Neural cell (in vitro differentiated cells): ENCODE measurements at regions not wholly inside any gene's neighbourhood (a gene's known extent, or its start where the extent isn't known, plus 50 kb on each side); places are given as distances from the start of the nearest gene placed in this dataset.

Experiments used
- H2AFZ ChIP-seq: fragments of 200-600, 300-800 bp; sonication (generic), shearing (Covaris generic); 2 replicates; pipeline ENCODE4 v1.6.0; 2014; ENCODE audit warnings: low read depth, mild to moderate bottlenecking, antibody characterized with exemption, low read length, moderate library complexity
- H3F3A ChIP-seq: fragments of 200-600 bp; shearing (Covaris generic); 2 replicates; pipeline ENCODE4 v1.6.1; 2016; ENCODE audit warnings: mild to moderate bottlenecking, moderate library complexity, mixed read lengths, antibody characterized with exemption, low read length; ENCODE audit not compliant: insufficient read depth, poor library complexity, severe bottlenecking
- H3K27ac ChIP-seq: fragments of 200-600, 300-800 bp; sonication (generic), shearing (Covaris generic); 2 replicates; pipeline ENCODE4 v1.5.1; 2014; ENCODE audit warnings: mild to moderate bottlenecking, low read length, moderate library complexity
- H3K27me3 ChIP-seq: fragments of 300-800, 200-600 bp; sonication (generic), shearing (Covaris generic); 2 replicates; pipeline ENCODE4 v1.6.0; 2014; ENCODE audit warnings: mild to moderate bottlenecking, low read depth, low read length, moderate library complexity; ENCODE audit not compliant: insufficient read depth
- H3K36me3 ChIP-seq: fragments of 300-800, 200-600 bp; sonication (generic), shearing (Covaris generic); 2 replicates; pipeline ENCODE4 v1.5.1; 2014; ENCODE audit warnings: mild to moderate bottlenecking, antibody characterized with exemption, low read length, moderate library complexity; ENCODE audit not compliant: insufficient read depth
- H3K4me2 ChIP-seq: fragments of 300-800, 200-600 bp; sonication (generic), shearing (Covaris generic); 2 replicates; pipeline ENCODE4 v1.6.0; 2014; ENCODE audit warnings: mild to moderate bottlenecking, low read length
- H3K4me3 ChIP-seq: fragments of 300-800, 200-600 bp; sonication (generic), shearing (Covaris generic); 2 replicates; pipeline ENCODE4 v1.5.1; 2014; ENCODE audit warnings: mild to moderate bottlenecking, low read length, moderate library complexity
- H3K79me2 ChIP-seq: fragments of 200-600 bp; shearing (Covaris generic); replicated peaks from 2 replicates; pipeline ENCODE4 v1.6.0; 2014; ENCODE audit warnings: mild to moderate bottlenecking, low read length, moderate library complexity; ENCODE audit not compliant: insufficient read depth
- H3K9ac ChIP-seq: fragments of 300-800, 200-600 bp; sonication (generic), shearing (Covaris generic); 2 replicates; pipeline ENCODE4 v1.6.1; 2016; ENCODE audit warnings: mild to moderate bottlenecking, low read length, mixed read lengths
- H3K9me2 ChIP-seq: fragments of 200-600 bp; shearing (Covaris generic); 2 replicates; pipeline ENCODE4 v1.6.1; 2016; ENCODE audit warnings: mild to moderate bottlenecking, low read length, mixed read lengths; ENCODE audit not compliant: insufficient read depth
- H3K9me3 ChIP-seq: fragments of 200-600, 300-800 bp; sonication (generic), shearing (Covaris generic); 2 replicates; pipeline ENCODE4 v1.6.1; 2016; ENCODE audit warnings: mild to moderate bottlenecking, mixed run types, low read length, moderate library complexity, mixed read lengths
- H4K20me1 ChIP-seq: fragments of 200-600 bp; shearing (Covaris generic); 2 replicates; pipeline ENCODE4 v1.6.1; 2016; ENCODE audit warnings: mild to moderate bottlenecking, mixed run types; ENCODE audit not compliant: insufficient read depth
- EP300 ChIP-seq: fragments of 450-650 bp; conservative IDR thresholded peaks from 2 replicates; pipeline ENCODE4 v1.6.1; 2014; ENCODE audit warnings: antibody characterized with exemption, mild to moderate bottlenecking, moderate library complexity; ENCODE audit not compliant: poor library complexity, severe bottlenecking
- EZH2 ChIP-seq: fragments of 200-600, 300-800 bp; shearing (Covaris generic), sonication (generic); IDR thresholded peaks from 2 replicates; pipeline ENCODE4 v1.6.1; 2014; ENCODE audit warnings: antibody characterized with exemption, low read length, borderline replicate concordance, mild to moderate bottlenecking; ENCODE audit not compliant: insufficient read depth, poor library complexity, severe bottlenecking
- MXI1 ChIP-seq: fragments of 450-650 bp; conservative IDR thresholded peaks from 2 replicates; pipeline ENCODE4 v1.6.1; 2014; ENCODE audit warnings: antibody characterized with exemption, mild to moderate bottlenecking; ENCODE audit not compliant: poor library complexity, severe bottlenecking
- POLR2AphosphoS5 ChIP-seq: IDR thresholded peaks from 2 replicates; pipeline ENCODE4 v1.6.1; 2012
- RAD21 ChIP-seq: fragments of 450-650 bp; conservative IDR thresholded peaks from 2 replicates; pipeline ENCODE4 v1.6.1; 2014; ENCODE audit warnings: antibody characterized with exemption, mild to moderate bottlenecking, moderate library complexity
- SMC3 ChIP-seq: fragments of 450-650 bp; conservative IDR thresholded peaks from 2 replicates; pipeline ENCODE4 v1.6.1; 2014; ENCODE audit warnings: antibody characterized with exemption, mild to moderate bottlenecking, moderate library complexity; ENCODE audit not compliant: poor library complexity
- TAF1 ChIP-seq: IDR thresholded peaks from 2 replicates; pipeline ENCODE4 v1.6.1; 2012; ENCODE audit warnings: low read depth
- TF ChIP-seq, protein P1 (sequence below): fragments of 450-650 bp; IDR thresholded peaks from 2 replicates; pipeline ENCODE4 v1.5.1; 2014; ENCODE audit warnings: antibody characterized with exemption, mild to moderate bottlenecking, moderate library complexity; ENCODE audit not compliant: poor library complexity, severe bottlenecking
- TF ChIP-seq, protein P2 (sequence below): IDR thresholded peaks from 2 replicates; pipeline ENCODE4 v1.6.1; 2012; ENCODE audit warnings: borderline replicate concordance

DNA sequence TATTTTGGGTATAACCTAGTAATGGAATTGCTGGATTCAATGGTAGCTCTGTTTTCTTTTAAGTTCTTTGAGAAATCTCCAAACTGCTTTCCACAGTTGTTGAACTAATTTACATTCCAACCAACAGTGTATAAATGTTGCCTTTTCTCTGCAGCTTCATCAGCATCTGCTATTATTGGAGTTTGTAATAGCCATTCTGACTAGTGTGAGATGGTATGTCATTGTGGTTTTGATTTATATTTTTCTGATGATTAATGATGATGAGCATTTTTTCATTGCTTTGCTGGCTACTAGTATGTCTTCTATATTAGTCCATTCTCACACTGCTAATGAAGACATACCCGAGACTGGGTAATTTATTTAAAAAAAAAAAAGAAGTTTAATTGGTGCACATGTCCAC, 248.6 kb upstream of the MAGI2 start (continued):
- TF ChIP-seq, protein P1, sequence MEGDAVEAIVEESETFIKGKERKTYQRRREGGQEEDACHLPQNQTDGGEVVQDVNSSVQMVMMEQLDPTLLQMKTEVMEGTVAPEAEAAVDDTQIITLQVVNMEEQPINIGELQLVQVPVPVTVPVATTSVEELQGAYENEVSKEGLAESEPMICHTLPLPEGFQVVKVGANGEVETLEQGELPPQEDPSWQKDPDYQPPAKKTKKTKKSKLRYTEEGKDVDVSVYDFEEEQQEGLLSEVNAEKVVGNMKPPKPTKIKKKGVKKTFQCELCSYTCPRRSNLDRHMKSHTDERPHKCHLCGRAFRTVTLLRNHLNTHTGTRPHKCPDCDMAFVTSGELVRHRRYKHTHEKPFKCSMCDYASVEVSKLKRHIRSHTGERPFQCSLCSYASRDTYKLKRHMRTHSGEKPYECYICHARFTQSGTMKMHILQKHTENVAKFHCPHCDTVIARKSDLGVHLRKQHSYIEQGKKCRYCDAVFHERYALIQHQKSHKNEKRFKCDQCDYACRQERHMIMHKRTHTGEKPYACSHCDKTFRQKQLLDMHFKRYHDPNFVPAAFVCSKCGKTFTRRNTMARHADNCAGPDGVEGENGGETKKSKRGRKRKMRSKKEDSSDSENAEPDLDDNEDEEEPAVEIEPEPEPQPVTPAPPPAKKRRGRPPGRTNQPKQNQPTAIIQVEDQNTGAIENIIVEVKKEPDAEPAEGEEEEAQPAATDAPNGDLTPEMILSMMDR = no peak

DNA sequence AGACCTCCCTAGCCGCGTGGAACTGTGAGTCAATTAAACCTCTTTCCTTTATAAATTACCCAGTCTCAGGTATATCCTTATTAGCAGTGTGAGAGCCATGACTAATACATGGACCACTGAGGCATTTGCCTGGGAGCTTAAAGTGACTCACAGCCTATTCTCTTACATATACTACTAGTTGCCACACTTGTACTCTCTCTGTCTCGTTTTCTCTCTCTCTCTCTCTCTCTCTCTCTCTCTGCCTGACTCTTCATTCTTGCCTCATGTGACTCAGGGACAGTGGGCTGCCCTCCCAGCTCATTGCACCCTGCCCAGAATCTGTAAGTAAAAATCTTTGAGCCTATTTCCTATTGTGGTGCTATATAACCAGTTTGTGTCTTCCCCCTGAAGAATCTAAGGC, 238.5 kb upstream of the MAGI2 start:
- Histone ChIP-seq H3K27ac (no peak overlapping the region), H3K79me2 (no peaks in the 10 kb centered on the region), H3K4me2 (no peak overlapping the region), H3K9me2 (no peaks in the 10 kb centered on the region), H3K4me3 (no peak overlapping the region), H3K36me3 (no peaks in the 10 kb centered on the region), H4K20me1 (no peaks in the 10 kb centered on the region), H2AFZ (no peak overlapping the region), H3F3A (no peaks in the 10 kb centered on the region), H3K27me3 (no peaks in the 10 kb centered on the region), H3K9me3 (no peaks in the 10 kb centered on the region), H3K9ac (no peak overlapping the region)
- TF ChIP-seq, protein P1 = no peak
- TF ChIP-seq MXI1 = no peak
- TF ChIP-seq POLR2AphosphoS5 = no peak
- TF ChIP-seq EP300 = no peak
- TF ChIP-seq TAF1 = no peak
- no peak for TF ChIP-seq EZH2
- no peak for TF ChIP-seq RAD21
- no peak for TF ChIP-seq SMC3
- TF ChIP-seq, protein P2, sequence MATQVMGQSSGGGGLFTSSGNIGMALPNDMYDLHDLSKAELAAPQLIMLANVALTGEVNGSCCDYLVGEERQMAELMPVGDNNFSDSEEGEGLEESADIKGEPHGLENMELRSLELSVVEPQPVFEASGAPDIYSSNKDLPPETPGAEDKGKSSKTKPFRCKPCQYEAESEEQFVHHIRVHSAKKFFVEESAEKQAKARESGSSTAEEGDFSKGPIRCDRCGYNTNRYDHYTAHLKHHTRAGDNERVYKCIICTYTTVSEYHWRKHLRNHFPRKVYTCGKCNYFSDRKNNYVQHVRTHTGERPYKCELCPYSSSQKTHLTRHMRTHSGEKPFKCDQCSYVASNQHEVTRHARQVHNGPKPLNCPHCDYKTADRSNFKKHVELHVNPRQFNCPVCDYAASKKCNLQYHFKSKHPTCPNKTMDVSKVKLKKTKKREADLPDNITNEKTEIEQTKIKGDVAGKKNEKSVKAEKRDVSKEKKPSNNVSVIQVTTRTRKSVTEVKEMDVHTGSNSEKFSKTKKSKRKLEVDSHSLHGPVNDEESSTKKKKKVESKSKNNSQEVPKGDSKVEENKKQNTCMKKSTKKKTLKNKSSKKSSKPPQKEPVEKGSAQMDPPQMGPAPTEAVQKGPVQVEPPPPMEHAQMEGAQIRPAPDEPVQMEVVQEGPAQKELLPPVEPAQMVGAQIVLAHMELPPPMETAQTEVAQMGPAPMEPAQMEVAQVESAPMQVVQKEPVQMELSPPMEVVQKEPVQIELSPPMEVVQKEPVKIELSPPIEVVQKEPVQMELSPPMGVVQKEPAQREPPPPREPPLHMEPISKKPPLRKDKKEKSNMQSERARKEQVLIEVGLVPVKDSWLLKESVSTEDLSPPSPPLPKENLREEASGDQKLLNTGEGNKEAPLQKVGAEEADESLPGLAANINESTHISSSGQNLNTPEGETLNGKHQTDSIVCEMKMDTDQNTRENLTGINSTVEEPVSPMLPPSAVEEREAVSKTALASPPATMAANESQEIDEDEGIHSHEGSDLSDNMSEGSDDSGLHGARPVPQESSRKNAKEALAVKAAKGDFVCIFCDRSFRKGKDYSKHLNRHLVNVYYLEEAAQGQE = no peak

DNA sequence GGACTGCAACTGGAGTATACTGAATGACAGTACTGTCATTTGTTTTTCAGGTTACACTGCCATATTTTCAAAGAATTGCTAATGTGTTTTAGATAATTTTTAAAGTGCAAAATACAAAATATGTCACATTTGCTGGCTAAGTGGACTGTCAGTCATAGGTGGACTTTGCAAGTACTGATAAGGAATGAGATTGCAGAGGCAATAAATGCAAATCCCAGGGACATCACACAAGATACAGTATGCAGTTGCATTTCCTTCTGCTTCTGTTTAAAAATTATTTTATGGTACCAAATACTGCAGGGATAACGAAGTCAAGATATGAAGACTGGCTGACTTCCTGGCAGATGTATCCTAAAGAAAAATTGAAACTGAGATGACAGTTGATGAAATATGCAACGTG, 237.6 kb upstream of the MAGI2 start:
- Histone ChIP-seq H4K20me1 (no peaks in the 10 kb centered on the region), H3K79me2 (no peaks in the 10 kb centered on the region), H3K27me3 (no peaks in the 10 kb centered on the region), H3K27ac (no peak overlapping the region), H3K4me2 (no peak overlapping the region), H3K9me2 (no peaks in the 10 kb centered on the region), H3K4me3 (no peak overlapping the region), H3K9ac (no peak overlapping the region), H3F3A (no peaks in the 10 kb centered on the region), H2AFZ (no peak overlapping the region), H3K36me3 (no peaks in the 10 kb centered on the region), H3K9me3 (no peaks in the 10 kb centered on the region)
- TF ChIP-seq, protein P2 = no peak
- TF ChIP-seq SMC3 (no peak), EZH2 (no peak), TAF1 (no peak), EP300 (no peak), MXI1 (no peak), RAD21 (no peak), POLR2AphosphoS5 (no peak)
- TF ChIP-seq, protein P1 = no peak
